ENCODE measurements at regions not wholly inside any gene's neighbourhood (a gene's known extent, or its start where the extent isn't known, plus 50 kb on each side); places are given as distances from the start of the nearest gene placed in this dataset.

- no peak for TF ChIP-seq CTCF (IDR thresholded peaks at IDR 0.05)
- TF ChIP-seq POLR2AphosphoS5 (IDR thresholded peaks at IDR 0.05): no peak
Observed at GRCh38 chr12:105574056-105574715, 243.7 kb downstream of the C12orf75 start.
